GM12878 (cell line): ENCODE measurements at regions not wholly inside any gene's neighbourhood (a gene's known extent, or its start where the extent isn't known, plus 50 kb on each side); places are given as distances from the start of the nearest gene placed in this dataset.

Experiments
- ATAC-seq: fragments of 200-7000 bp; cut with Tn5 transposase; 3 replicates; pipeline ENCODE4 v1.9.1; 2020; ENCODE audit warnings: mild to moderate bottlenecking, moderate library complexity
- BruUV-seq: library from RNA; stranded (reverse); fragments of 400-500 nt; replicated peaks from 2 replicates; lab custom pipeline; 2021; lab: Mats Ljungman, UMichigan
- CTCF ChIA-PET: fragments of 300-600 bp; sonication (Branson Sonifier 250); formaldehyde crosslinking; extraction: SDS; loops from one replicate; lab custom pipeline; 2021; ENCODE audit warnings: inconsistent platforms; lab: Yijun Ruan, JAX
- POLR2A ChIA-PET: fragments of 350-600 bp; formaldehyde crosslinking; extraction: SDS; loops from one replicate; lab custom pipeline; 2021; ENCODE audit warnings: inconsistent platforms; lab: Charles Lee
- RAD21 ChIA-PET: fragments of 300-600 bp; sonication (Branson Sonifier 250); formaldehyde crosslinking; loops from one replicate; lab custom pipeline; 2023; ENCODE audit warnings: antibody characterized with exemption; ENCODE audit not compliant: unreplicated experiment; lab: Charles Lee
- SMC1A ChIA-PET: fragments of 300-600 bp; sonication (Branson Sonifier 250); formaldehyde crosslinking; loops from one replicate; lab custom pipeline; 2023; ENCODE audit not compliant: unreplicated experiment, uncharacterized antibody; lab: Charles Lee
- DNase-seq: peaks from one replicate; pipeline ENCODE4 v3.0.0-alpha.2; 2011; ENCODE audit warnings: low read depth, low spot score
- FAIRE-seq: peaks from 3 replicates; lab custom pipeline; 2011; peaks lifted over from hg19 to GRCh38; lab: Jason Lieb, UNC
- H2AFZ ChIP-seq: 2 replicates; pipeline ENCODE4 v1.6.0; 2011; ENCODE audit warnings: low read depth, low read length, control low read depth; ENCODE audit not compliant: control insufficient read depth
- H3K27ac ChIP-seq: 2 replicates; pipeline ENCODE4 v1.5.1; 2011; ENCODE audit warnings: control low read depth; ENCODE audit not compliant: control insufficient read depth, insufficient read depth
- H3K27me3 ChIP-seq, 2 experiments: replicated peaks in 1 of 2; 2 replicates each; pipeline versions ENCODE4 v1.6.0 to v1.6.1; 2011; ENCODE audit warnings: low read length in 1 of 2; ENCODE audit not compliant: control insufficient read depth in 2 of 2, insufficient read depth in 2 of 2
- H3K36me3 ChIP-seq, 2 experiments: 2 replicates each; pipeline ENCODE4 v1.5.1; 2011; ENCODE audit warnings: low read length in 1 of 2; ENCODE audit not compliant: control insufficient read depth in 2 of 2, insufficient read depth in 2 of 2
- H3K4me1 ChIP-seq: 2 replicates; pipeline ENCODE4 v1.6.1; 2011; ENCODE audit warnings: mild to moderate bottlenecking, low read length, moderate library complexity, mixed read lengths; ENCODE audit not compliant: control insufficient read depth, insufficient read depth
- H3K4me2 ChIP-seq: 2 replicates; pipeline ENCODE4 v1.6.0; 2011; ENCODE audit warnings: control low read depth; ENCODE audit not compliant: control insufficient read depth, insufficient read depth
- H3K4me3 ChIP-seq: fragments of 200-600 bp; sonication (generic); 2 replicates; pipeline ENCODE4 v1.5.1; 2016
- H3K79me2 ChIP-seq: 2 replicates; pipeline ENCODE4 v1.6.0; 2011; ENCODE audit warnings: low read length; ENCODE audit not compliant: control insufficient read depth, insufficient read depth
- H3K9ac ChIP-seq: 2 replicates; pipeline ENCODE4 v1.8.0; 2011; ENCODE audit warnings: low read length, control low read depth, mixed read lengths; ENCODE audit not compliant: control insufficient read depth, insufficient read depth
- H3K9me3 ChIP-seq: replicated peaks from 3 replicates; pipeline ENCODE4 v1.5.1; 2011; ENCODE audit warnings: mild to moderate bottlenecking, low read length; ENCODE audit not compliant: control insufficient read depth, insufficient read depth
- H4K20me1 ChIP-seq: 2 replicates; pipeline ENCODE4 v1.6.0; 2011; ENCODE audit not compliant: control insufficient read depth, insufficient read depth
- BACH1 ChIP-seq: fragments of 450-650 bp; IDR thresholded peaks from 2 replicates; pipeline ENCODE4 v1.6.1; 2017; ENCODE audit warnings: mild to moderate bottlenecking, borderline replicate concordance
- BMI1 ChIP-seq: fragments of 450-650 bp; IDR thresholded peaks from 2 replicates; pipeline ENCODE4 v1.6.1; 2016; ENCODE audit warnings: mild to moderate bottlenecking, moderate library complexity, borderline replicate concordance
- EED ChIP-seq: sonication (generic); IDR thresholded peaks from 2 replicates; pipeline ENCODE4 v1.6.1; 2016; ENCODE audit warnings: antibody characterized with exemption, low read depth
- JUND ChIP-seq: IDR thresholded peaks from 2 replicates; pipeline ENCODE4 v1.6.1; 2012; ENCODE audit warnings: low read depth, mild to moderate bottlenecking, low read length, improper control_type of control experiment, moderate library complexity
- LARP7 ChIP-seq: fragments of 450-650 bp; IDR thresholded peaks from 2 replicates; pipeline ENCODE4 v1.6.1; 2017; ENCODE audit warnings: mild to moderate bottlenecking
- MTA3 ChIP-seq: IDR thresholded peaks from 2 replicates; pipeline ENCODE4 v1.6.1; 2012; ENCODE audit warnings: low read length, inconsistent platforms, borderline replicate concordance
- MYB ChIP-seq: fragments of 150-350 bp; IDR thresholded peaks from 2 replicates; pipeline ENCODE4 v1.6.1; 2014; ENCODE audit warnings: mild to moderate bottlenecking, low read depth, low read length, borderline replicate concordance
- NR2C1 ChIP-seq: fragments of 450-650 bp; IDR thresholded peaks from 2 replicates; pipeline ENCODE4 v1.6.1; 2017; ENCODE audit warnings: antibody characterized with exemption, mild to moderate bottlenecking, moderate library complexity
- NRF1 ChIP-seq: conservative IDR thresholded peaks from 2 replicates; pipeline ENCODE4 v1.6.1; 2011; ENCODE audit warnings: mild to moderate bottlenecking, low read depth, low read length, improper control_type of control experiment
- RFX5 ChIP-seq: IDR thresholded peaks from 2 replicates; pipeline ENCODE4 v1.6.1; 2011; ENCODE audit warnings: low read depth, low read length, improper control_type of control experiment
- TARDBP ChIP-seq: IDR thresholded peaks from 2 replicates; pipeline ENCODE4 v1.6.1; 2016; ENCODE audit warnings: borderline replicate concordance
- WRNIP1 ChIP-seq: IDR thresholded peaks from 2 replicates; pipeline ENCODE4 v1.6.1; 2011; ENCODE audit warnings: low read depth, low read length, improper control_type of control experiment, borderline replicate concordance
- ZNF274 ChIP-seq: IDR thresholded peaks from one replicate; pipeline ENCODE4 v1.8.0; 2011; ENCODE audit not compliant: insufficient read length, insufficient read depth
- WGBS: methylation state at CpG from one replicate; pipeline ENCODE4 v1.1.6; 2016; ENCODE audit warnings: low lambda C conversion rate; ENCODE audit not compliant: insufficient replicate concordance, insufficient coverage; ENCODE audit errors: missing lambda C conversion rate; 5-methylcytosine and 5-hydroxymethylcytosine counted together
- in situ Hi-C: fragments of 300-500 bp; cut with MboI; formaldehyde crosslinking; loops from 9 replicates; pipeline ENCODE4 v1.14.3; 2018; ENCODE audit warnings: mixed read lengths
- intact Hi-C: fragments of 100-400 bp; cut with micrococcal nuclease; formaldehyde crosslinking; loops from one replicate; pipeline ENCODE4 v1.14.2; 2022; ENCODE audit not compliant: unreplicated experiment
- TF ChIP-seq, protein P1 (sequence below): fragments of 450-650 bp; formaldehyde crosslinking; IDR thresholded peaks from 2 replicates; pipeline ENCODE4 v1.4.0; 2020; ENCODE audit warnings: mild to moderate bottlenecking, moderate library complexity
- TF ChIP-seq, protein P2 (sequence below): fragments of 450-650 bp; IDR thresholded peaks from 2 replicates; pipeline ENCODE4 v1.6.1; 2017; ENCODE audit warnings: mild to moderate bottlenecking, moderate library complexity
- TF ChIP-seq, protein P3 (sequence below): fragments of 450-650 bp; conservative IDR thresholded peaks from 2 replicates; pipeline ENCODE4 v1.6.1; 2017; ENCODE audit warnings: mild to moderate bottlenecking, moderate library complexity

- TF ChIP-seq WRNIP1 (no peak), MYB (no peak), MTA3 (no peak)
Measured at GRCh38 chr2:154995361-154995760, 296.9 kb downstream of the KCNJ3 start (continued).

DNA sequence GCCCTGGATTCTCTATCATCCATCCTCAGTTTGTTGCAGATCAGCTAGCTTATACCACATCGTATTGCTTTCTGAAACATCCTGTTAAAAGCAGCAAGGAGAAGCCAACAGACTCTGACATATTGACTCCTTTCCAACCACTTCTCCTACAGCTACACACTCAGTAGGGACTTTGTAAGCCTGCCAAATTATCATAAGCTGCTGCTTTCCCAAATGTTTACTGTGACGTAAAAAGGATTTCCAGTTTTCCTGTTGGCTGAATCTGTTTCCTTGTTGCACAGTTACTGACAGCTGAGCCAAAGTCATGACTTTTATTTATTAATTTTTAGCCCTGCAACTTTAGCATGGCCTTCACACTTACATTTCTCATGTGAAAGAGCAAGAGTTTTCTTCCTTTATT is 294.3 kb downstream of the KCNJ3 start:
- ChIA-PET CTCF (no interaction called here), POLR2A (no interaction called here), RAD21 (no interaction called here), SMC1A (interaction anchor here (2.0 kb wide), 1 partner anchor 9 kb away, joined by 6 read pairs; no protein-coding TSS in a partner anchor)
- intact Hi-C loops (no loop called here), in situ Hi-C loops (no loop called here)
- H3K9ac ChIP-seq: no peak overlapping the region
- 38% methylated on average over 2 of the region's 2 CpGs for WGBS
- no peak overlapping the region for H3K4me3 ChIP-seq
- no TSS peak for BruUV-seq
- FAIRE-seq (no peak), ATAC-seq (no peak), DNase-seq (no peak)
- no peak overlapping the region for H2AFZ ChIP-seq
- no peaks in the 10 kb centered on the region for H3K36me3 ChIP-seq
- no peaks in the 10 kb centered on the region for H3K9me3 ChIP-seq
- no peaks in the 10 kb centered on the region for H3K27me3 ChIP-seq
- no peaks in the 10 kb centered on the region for H3K79me2 ChIP-seq
- no peaks in the 10 kb centered on the region for H3K4me1 ChIP-seq
- no peaks in the 10 kb centered on the region for H4K20me1 ChIP-seq
- H3K4me2 ChIP-seq: no peak overlapping the region
- H3K27ac ChIP-seq: no peak overlapping the region
- TF ChIP-seq, protein P1, sequence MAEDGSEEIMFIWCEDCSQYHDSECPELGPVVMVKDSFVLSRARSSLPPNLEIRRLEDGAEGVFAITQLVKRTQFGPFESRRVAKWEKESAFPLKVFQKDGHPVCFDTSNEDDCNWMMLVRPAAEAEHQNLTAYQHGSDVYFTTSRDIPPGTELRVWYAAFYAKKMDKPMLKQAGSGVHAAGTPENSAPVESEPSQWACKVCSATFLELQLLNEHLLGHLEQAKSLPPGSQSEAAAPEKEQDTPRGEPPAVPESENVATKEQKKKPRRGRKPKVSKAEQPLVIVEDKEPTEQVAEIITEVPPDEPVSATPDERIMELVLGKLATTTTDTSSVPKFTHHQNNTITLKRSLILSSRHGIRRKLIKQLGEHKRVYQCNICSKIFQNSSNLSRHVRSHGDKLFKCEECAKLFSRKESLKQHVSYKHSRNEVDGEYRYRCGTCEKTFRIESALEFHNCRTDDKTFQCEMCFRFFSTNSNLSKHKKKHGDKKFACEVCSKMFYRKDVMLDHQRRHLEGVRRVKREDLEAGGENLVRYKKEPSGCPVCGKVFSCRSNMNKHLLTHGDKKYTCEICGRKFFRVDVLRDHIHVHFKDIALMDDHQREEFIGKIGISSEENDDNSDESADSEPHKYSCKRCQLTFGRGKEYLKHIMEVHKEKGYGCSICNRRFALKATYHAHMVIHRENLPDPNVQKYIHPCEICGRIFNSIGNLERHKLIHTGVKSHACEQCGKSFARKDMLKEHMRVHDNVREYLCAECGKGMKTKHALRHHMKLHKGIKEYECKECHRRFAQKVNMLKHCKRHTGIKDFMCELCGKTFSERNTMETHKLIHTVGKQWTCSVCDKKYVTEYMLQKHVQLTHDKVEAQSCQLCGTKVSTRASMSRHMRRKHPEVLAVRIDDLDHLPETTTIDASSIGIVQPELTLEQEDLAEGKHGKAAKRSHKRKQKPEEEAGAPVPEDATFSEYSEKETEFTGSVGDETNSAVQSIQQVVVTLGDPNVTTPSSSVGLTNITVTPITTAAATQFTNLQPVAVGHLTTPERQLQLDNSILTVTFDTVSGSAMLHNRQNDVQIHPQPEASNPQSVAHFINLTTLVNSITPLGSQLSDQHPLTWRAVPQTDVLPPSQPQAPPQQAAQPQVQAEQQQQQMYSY (CRISPR knock-in tag): no peak
- TF ChIP-seq NR2C1: no peak
- TF ChIP-seq, protein P2, sequence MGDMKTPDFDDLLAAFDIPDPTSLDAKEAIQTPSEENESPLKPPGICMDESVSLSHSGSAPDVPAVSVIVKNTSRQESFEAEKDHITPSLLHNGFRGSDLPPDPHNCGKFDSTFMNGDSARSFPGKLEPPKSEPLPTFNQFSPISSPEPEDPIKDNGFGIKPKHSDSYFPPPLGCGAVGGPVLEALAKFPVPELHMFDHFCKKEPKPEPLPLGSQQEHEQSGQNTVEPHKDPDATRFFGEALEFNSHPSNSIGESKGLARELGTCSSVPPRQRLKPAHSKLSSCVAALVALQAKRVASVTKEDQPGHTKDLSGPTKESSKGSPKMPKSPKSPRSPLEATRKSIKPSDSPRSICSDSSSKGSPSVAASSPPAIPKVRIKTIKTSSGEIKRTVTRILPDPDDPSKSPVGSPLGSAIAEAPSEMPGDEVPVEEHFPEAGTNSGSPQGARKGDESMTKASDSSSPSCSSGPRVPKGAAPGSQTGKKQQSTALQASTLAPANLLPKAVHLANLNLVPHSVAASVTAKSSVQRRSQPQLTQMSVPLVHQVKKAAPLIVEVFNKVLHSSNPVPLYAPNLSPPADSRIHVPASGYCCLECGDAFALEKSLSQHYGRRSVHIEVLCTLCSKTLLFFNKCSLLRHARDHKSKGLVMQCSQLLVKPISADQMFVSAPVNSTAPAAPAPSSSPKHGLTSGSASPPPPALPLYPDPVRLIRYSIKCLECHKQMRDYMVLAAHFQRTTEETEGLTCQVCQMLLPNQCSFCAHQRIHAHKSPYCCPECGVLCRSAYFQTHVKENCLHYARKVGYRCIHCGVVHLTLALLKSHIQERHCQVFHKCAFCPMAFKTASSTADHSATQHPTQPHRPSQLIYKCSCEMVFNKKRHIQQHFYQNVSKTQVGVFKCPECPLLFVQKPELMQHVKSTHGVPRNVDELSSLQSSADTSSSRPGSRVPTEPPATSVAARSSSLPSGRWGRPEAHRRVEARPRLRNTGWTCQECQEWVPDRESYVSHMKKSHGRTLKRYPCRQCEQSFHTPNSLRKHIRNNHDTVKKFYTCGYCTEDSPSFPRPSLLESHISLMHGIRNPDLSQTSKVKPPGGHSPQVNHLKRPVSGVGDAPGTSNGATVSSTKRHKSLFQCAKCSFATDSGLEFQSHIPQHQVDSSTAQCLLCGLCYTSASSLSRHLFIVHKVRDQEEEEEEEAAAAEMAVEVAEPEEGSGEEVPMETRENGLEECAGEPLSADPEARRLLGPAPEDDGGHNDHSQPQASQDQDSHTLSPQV: no peak
- no peak for TF ChIP-seq BMI1
- TF ChIP-seq BACH1: no peak
- TF ChIP-seq RFX5: no peak
- no peak for TF ChIP-seq JUND
- no peak for TF ChIP-seq NRF1
- no peak for TF ChIP-seq EED
- TF ChIP-seq, protein P3, sequence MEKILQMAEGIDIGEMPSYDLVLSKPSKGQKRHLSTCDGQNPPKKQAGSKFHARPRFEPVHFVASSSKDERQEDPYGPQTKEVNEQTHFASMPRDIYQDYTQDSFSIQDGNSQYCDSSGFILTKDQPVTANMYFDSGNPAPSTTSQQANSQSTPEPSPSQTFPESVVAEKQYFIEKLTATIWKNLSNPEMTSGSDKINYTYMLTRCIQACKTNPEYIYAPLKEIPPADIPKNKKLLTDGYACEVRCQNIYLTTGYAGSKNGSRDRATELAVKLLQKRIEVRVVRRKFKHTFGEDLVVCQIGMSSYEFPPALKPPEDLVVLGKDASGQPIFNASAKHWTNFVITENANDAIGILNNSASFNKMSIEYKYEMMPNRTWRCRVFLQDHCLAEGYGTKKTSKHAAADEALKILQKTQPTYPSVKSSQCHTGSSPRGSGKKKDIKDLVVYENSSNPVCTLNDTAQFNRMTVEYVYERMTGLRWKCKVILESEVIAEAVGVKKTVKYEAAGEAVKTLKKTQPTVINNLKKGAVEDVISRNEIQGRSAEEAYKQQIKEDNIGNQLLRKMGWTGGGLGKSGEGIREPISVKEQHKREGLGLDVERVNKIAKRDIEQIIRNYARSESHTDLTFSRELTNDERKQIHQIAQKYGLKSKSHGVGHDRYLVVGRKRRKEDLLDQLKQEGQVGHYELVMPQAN: no peak
- no peak for TF ChIP-seq LARP7
- TF ChIP-seq ZNF274: no peak
- TF ChIP-seq TARDBP: no peak
